Coronary artery (tissue), 2 donors: ENCODE measurements at regions not wholly inside any gene's neighbourhood (a gene's known extent, or its start where the extent isn't known, plus 50 kb on each side); places are given as distances from the start of the nearest gene placed in this dataset.

Experiments used
- DNase-seq: peaks from one replicate; pipeline ENCODE4 v3.0.0-alpha.2; 2017; ENCODE audit warnings: low spot score
- H3K27ac ChIP-seq, 2 donors: fragments of 200-600 bp; sonication (generic); one replicate each; pipeline ENCODE4 v1.5.1; 2016 to 2019
- H3K4me3 ChIP-seq: fragments of 200-600 bp; sonication (generic); 2 replicates; pipeline ENCODE4 v1.5.1; 2016; ENCODE audit warnings: mild to moderate bottlenecking, moderate library complexity
- CTCF ChIP-seq: fragments of 200-600 bp; sonication (generic); IDR thresholded peaks from one replicate; pipeline ENCODE4 v1.5.1; 2019; ENCODE audit warnings: antibody characterized with exemption

- Histone ChIP-seq H3K27ac (no peak overlapping the region), H3K4me3 (no peak overlapping the region)
- TF ChIP-seq CTCF, result no peak
- DNase-seq, result no peak
Observed at GRCh38 chrX:40260146-40260747, 162.5 kb upstream of the BCOR start.

- DNase-seq, result no peak
- Histone ChIP-seq H3K27ac (no peak overlapping the region), H3K4me3 (no peak overlapping the region)
- no peak for TF ChIP-seq CTCF
Observed at GRCh38 chrX:40258909-40259308, 161.2 kb upstream of the BCOR start.

- no peak overlapping the region for H3K27ac ChIP-seq
- TF ChIP-seq CTCF, result no peak
- no peak overlapping the region for H3K4me3 ChIP-seq
- no peak for DNase-seq
Observed at GRCh38 chrX:40253771-40254170, 156.0 kb upstream of the BCOR start.

- Histone ChIP-seq H3K27ac (no peak overlapping the region), H3K4me3 (no peak overlapping the region)
- DNase-seq, result no peak
- no peak for TF ChIP-seq CTCF
Observed at GRCh38 chrX:40249582-40249981, 151.8 kb upstream of the BCOR start.

- no peak overlapping the region for H3K27ac ChIP-seq
- H3K4me3 ChIP-seq, result no peak overlapping the region
- DNase-seq, result no peak
- no peak for TF ChIP-seq CTCF
Observed at GRCh38 chrX:40248822-40249221, 151.1 kb upstream of the BCOR start.

GRCh38 chrX:40247848-40248622 is 150.3 kb upstream of the BCOR start:
- H3K27ac ChIP-seq, result no peak overlapping the region
- H3K4me3 ChIP-seq, result no peak overlapping the region
- DNase-seq, result no peak
- no peak for TF ChIP-seq CTCF

GRCh38 chrX:40247382-40247781 is 149.6 kb upstream of the BCOR start:
- DNase-seq, result no peak
- no peak for TF ChIP-seq CTCF
- no peak overlapping the region for H3K27ac ChIP-seq
- no peak overlapping the region for H3K4me3 ChIP-seq
